ENCODE measurements at regions not wholly inside any gene's neighbourhood (a gene's known extent, or its start where the extent isn't known, plus 50 kb on each side); places are given as distances from the start of the nearest gene placed in this dataset.

GRCh38 chr2:120436885-120437603 lies 91.1 kb downstream of the INHBB start (continued):
- TF ChIP-seq, protein P1, sequence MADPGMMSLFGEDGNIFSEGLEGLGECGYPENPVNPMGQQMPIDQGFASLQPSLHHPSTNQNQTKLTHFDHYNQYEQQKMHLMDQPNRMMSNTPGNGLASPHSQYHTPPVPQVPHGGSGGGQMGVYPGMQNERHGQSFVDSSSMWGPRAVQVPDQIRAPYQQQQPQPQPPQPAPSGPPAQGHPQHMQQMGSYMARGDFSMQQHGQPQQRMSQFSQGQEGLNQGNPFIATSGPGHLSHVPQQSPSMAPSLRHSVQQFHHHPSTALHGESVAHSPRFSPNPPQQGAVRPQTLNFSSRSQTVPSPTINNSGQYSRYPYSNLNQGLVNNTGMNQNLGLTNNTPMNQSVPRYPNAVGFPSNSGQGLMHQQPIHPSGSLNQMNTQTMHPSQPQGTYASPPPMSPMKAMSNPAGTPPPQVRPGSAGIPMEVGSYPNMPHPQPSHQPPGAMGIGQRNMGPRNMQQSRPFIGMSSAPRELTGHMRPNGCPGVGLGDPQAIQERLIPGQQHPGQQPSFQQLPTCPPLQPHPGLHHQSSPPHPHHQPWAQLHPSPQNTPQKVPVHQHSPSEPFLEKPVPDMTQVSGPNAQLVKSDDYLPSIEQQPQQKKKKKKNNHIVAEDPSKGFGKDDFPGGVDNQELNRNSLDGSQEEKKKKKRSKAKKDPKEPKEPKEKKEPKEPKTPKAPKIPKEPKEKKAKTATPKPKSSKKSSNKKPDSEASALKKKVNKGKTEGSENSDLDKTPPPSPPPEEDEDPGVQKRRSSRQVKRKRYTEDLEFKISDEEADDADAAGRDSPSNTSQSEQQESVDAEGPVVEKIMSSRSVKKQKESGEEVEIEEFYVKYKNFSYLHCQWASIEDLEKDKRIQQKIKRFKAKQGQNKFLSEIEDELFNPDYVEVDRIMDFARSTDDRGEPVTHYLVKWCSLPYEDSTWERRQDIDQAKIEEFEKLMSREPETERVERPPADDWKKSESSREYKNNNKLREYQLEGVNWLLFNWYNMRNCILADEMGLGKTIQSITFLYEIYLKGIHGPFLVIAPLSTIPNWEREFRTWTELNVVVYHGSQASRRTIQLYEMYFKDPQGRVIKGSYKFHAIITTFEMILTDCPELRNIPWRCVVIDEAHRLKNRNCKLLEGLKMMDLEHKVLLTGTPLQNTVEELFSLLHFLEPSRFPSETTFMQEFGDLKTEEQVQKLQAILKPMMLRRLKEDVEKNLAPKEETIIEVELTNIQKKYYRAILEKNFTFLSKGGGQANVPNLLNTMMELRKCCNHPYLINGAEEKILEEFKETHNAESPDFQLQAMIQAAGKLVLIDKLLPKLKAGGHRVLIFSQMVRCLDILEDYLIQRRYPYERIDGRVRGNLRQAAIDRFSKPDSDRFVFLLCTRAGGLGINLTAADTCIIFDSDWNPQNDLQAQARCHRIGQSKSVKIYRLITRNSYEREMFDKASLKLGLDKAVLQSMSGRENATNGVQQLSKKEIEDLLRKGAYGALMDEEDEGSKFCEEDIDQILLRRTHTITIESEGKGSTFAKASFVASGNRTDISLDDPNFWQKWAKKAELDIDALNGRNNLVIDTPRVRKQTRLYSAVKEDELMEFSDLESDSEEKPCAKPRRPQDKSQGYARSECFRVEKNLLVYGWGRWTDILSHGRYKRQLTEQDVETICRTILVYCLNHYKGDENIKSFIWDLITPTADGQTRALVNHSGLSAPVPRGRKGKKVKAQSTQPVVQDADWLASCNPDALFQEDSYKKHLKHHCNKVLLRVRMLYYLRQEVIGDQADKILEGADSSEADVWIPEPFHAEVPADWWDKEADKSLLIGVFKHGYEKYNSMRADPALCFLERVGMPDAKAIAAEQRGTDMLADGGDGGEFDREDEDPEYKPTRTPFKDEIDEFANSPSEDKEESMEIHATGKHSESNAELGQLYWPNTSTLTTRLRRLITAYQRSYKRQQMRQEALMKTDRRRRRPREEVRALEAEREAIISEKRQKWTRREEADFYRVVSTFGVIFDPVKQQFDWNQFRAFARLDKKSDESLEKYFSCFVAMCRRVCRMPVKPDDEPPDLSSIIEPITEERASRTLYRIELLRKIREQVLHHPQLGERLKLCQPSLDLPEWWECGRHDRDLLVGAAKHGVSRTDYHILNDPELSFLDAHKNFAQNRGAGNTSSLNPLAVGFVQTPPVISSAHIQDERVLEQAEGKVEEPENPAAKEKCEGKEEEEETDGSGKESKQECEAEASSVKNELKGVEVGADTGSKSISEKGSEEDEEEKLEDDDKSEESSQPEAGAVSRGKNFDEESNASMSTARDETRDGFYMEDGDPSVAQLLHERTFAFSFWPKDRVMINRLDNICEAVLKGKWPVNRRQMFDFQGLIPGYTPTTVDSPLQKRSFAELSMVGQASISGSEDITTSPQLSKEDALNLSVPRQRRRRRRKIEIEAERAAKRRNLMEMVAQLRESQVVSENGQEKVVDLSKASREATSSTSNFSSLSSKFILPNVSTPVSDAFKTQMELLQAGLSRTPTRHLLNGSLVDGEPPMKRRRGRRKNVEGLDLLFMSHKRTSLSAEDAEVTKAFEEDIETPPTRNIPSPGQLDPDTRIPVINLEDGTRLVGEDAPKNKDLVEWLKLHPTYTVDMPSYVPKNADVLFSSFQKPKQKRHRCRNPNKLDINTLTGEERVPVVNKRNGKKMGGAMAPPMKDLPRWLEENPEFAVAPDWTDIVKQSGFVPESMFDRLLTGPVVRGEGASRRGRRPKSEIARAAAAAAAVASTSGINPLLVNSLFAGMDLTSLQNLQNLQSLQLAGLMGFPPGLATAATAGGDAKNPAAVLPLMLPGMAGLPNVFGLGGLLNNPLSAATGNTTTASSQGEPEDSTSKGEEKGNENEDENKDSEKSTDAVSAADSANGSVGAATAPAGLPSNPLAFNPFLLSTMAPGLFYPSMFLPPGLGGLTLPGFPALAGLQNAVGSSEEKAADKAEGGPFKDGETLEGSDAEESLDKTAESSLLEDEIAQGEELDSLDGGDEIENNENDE (IDR thresholded peaks at IDR 0.05; ENCODE audit: insufficient replicate concordance, low read length): no peak
- no peak for TF ChIP-seq NRF1 (IDR thresholded peaks at IDR 0.05; ENCODE audit: low read depth, low read length)
- peak; percentile 23; the same call in 1 of the 2 replicates for TF ChIP-seq JUND (IDR thresholded peaks at IDR 0.05; ENCODE audit: low read length)
- TF ChIP-seq KDM5A (IDR thresholded peaks at IDR 0.05; ENCODE audit: low read length): no peak
- no peak for TF ChIP-seq USF2 (IDR thresholded peaks at IDR 0.05; ENCODE audit: low read length)
- no peak for TF ChIP-seq RXRA (IDR thresholded peaks at IDR 0.05; ENCODE audit: insufficient read depth, low read depth, low read length)
- no peak for TF ChIP-seq HDAC6 (IDR thresholded peaks at IDR 0.05; ENCODE audit: low read depth, low read length)
- TF ChIP-seq BCL11A (IDR thresholded peaks at IDR 0.05; ENCODE audit: low read depth in 2 of 2, low read length in 2 of 2): no peak
- TF ChIP-seq BRCA1 (IDR thresholded peaks at IDR 0.05; ENCODE audit: low read depth, low read length): no peak
- TF ChIP-seq CTBP2 (IDR thresholded peaks at IDR 0.05; ENCODE audit: borderline replicate concordance, insufficient read depth, insufficient read length, low read length): no peak
